PC-3 (cell line): ENCODE measurements at regions not wholly inside any gene's neighbourhood (a gene's known extent, or its start where the extent isn't known, plus 50 kb on each side); places are given as distances from the start of the nearest gene placed in this dataset.

Experiments
- EZH2 ChIP-seq: fragments of 300-600 bp; sonication (generic); IDR thresholded peaks from one replicate; pipeline ENCODE4 v1.6.1; 2017; ENCODE audit warnings: antibody characterized with exemption, mild to moderate bottlenecking, low read length; ENCODE audit not compliant: unreplicated experiment
- TF ChIP-seq, protein P1 (sequence below): fragments of 300-600 bp; sonication (generic); conservative IDR thresholded peaks from 2 replicates; pipeline ENCODE4 v1.5.1; 2017; ENCODE audit warnings: antibody characterized with exemption, low read depth, mild to moderate bottlenecking, low read length

DNA sequence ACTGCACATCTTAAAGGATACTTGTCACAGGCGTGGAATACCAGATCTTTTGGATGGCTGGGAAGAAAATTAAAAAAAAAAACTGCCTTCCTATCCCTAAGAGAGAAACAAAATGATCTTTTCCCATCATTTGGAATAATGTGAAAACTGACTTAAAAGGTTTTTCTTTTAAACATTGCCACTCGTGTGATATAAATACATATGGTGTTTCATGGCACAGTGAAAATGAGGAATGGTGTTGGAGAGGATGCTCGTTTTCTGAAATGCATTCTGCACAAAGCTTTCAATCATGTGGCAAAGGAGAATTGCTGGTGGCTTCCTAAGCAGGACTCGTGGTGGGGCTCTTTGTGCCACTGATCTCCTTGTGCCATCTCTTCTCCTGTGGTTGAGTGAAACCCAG lies 74.9 kb upstream of the LRRC4C start:
- no peak for TF ChIP-seq EZH2
- TF ChIP-seq, protein P1, sequence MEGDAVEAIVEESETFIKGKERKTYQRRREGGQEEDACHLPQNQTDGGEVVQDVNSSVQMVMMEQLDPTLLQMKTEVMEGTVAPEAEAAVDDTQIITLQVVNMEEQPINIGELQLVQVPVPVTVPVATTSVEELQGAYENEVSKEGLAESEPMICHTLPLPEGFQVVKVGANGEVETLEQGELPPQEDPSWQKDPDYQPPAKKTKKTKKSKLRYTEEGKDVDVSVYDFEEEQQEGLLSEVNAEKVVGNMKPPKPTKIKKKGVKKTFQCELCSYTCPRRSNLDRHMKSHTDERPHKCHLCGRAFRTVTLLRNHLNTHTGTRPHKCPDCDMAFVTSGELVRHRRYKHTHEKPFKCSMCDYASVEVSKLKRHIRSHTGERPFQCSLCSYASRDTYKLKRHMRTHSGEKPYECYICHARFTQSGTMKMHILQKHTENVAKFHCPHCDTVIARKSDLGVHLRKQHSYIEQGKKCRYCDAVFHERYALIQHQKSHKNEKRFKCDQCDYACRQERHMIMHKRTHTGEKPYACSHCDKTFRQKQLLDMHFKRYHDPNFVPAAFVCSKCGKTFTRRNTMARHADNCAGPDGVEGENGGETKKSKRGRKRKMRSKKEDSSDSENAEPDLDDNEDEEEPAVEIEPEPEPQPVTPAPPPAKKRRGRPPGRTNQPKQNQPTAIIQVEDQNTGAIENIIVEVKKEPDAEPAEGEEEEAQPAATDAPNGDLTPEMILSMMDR = no peak
